Astrocyte (in vitro differentiated cells and primary cell): ENCODE measurements at regions not wholly inside any gene's neighbourhood (a gene's known extent, or its start where the extent isn't known, plus 50 kb on each side); places are given as distances from the start of the nearest gene placed in this dataset.

Source experiments
- EZH2 ChIP-seq: IDR thresholded peaks from 2 replicates; pipeline ENCODE4 v1.6.1; 2012; ENCODE audit warnings: mild to moderate bottlenecking, low read length, inconsistent platforms; ENCODE audit not compliant: insufficient read depth
- TF ChIP-seq, protein P1 (sequence below): IDR thresholded peaks from 2 replicates; pipeline ENCODE4 v1.5.1; 2011; ENCODE audit warnings: low read depth, mild to moderate bottlenecking, inconsistent platforms, low read length, moderate library complexity; ENCODE audit not compliant: insufficient read depth

DNA sequence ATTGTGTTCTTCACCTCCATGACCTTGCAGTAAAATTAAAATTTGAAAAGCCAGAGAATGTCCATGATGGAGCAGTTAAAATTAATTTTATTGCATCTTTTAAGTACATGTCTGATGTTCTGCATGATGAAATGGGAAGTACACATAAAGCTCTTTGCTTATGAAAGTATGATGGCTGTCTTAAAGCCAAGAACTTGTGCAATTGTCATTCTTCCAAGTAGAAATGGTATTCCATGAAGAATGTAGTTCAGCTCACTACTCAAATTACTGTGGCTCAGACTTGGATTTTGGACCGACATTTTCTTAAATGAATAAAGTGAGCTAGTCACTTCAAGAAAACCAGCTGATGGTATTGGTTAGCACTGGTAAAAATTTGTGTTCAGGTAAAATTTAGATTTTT is 161.7 kb upstream of the CXCL13 start:
- TF ChIP-seq, protein P1, sequence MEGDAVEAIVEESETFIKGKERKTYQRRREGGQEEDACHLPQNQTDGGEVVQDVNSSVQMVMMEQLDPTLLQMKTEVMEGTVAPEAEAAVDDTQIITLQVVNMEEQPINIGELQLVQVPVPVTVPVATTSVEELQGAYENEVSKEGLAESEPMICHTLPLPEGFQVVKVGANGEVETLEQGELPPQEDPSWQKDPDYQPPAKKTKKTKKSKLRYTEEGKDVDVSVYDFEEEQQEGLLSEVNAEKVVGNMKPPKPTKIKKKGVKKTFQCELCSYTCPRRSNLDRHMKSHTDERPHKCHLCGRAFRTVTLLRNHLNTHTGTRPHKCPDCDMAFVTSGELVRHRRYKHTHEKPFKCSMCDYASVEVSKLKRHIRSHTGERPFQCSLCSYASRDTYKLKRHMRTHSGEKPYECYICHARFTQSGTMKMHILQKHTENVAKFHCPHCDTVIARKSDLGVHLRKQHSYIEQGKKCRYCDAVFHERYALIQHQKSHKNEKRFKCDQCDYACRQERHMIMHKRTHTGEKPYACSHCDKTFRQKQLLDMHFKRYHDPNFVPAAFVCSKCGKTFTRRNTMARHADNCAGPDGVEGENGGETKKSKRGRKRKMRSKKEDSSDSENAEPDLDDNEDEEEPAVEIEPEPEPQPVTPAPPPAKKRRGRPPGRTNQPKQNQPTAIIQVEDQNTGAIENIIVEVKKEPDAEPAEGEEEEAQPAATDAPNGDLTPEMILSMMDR: no peak
- no peak for TF ChIP-seq EZH2
